Heart right ventricle (tissue), 16 donors: ENCODE measurements at regions not wholly inside any gene's neighbourhood (a gene's known extent, or its start where the extent isn't known, plus 50 kb on each side); places are given as distances from the start of the nearest gene placed in this dataset.
"Not testable (repeated sequence)": the region's sequence is repeated elsewhere in the genome, so short reads cannot be mapped to it uniquely, and the experiment has no call there.

Experiments used
- ATAC-seq, 8 donors: fragments of 200-7000 bp; cut with Tn5 transposase; one replicate each; pipeline ENCODE4 v1.9.1; 2020; ENCODE audit warnings: mild to moderate bottlenecking in 8 of 8, moderate library complexity in 8 of 8, moderate number of reproducible peaks in 1 of 8
- DNase-seq, 2 donors: peaks; one replicate each; pipeline ENCODE4 v3.0.0-alpha.2; 2020
- H3K27ac ChIP-seq, 10 donors: fragments of 200-600 bp; sonication (generic) in 2 of 10; one replicate each; pipeline versions ENCODE4 v1.5.0 to v1.8.0; 2020 to 2022; ENCODE audit warnings: mild to moderate bottlenecking in 3 of 10
- H3K27me3 ChIP-seq, 7 donors: fragments of 200-600 bp; one replicate each; pipeline ENCODE4 v1.8.0; 2021 to 2022; ENCODE audit warnings: mild to moderate bottlenecking in 2 of 7
- H3K36me3 ChIP-seq, 9 donors: fragments of 200-600 bp; sonication (generic) in 1 of 9; one replicate each; pipeline versions ENCODE4 v1.5.0 to v1.8.0; 2020 to 2022; ENCODE audit warnings: mild to moderate bottlenecking in 2 of 9
- H3K4me1 ChIP-seq, 9 donors: fragments of 200-600 bp; sonication (generic) in 1 of 9; one replicate each; pipeline versions ENCODE4 v1.5.0 to v1.8.0; 2020 to 2022; ENCODE audit warnings: mild to moderate bottlenecking in 4 of 9
- H3K4me3 ChIP-seq, 10 donors: fragments of 200-600 bp; sonication (generic) in 2 of 10; one replicate each; pipeline versions ENCODE4 v1.5.0 to v1.8.0; 2020 to 2022; ENCODE audit warnings: mild to moderate bottlenecking in 7 of 10, moderate library complexity in 2 of 10
- H3K9me3 ChIP-seq, 11 donors: fragments of 200-600 bp in 10 of 11; sonication (generic) in 2 of 11; one replicate each; pipeline versions ENCODE4 v1.5.0 to v1.8.0; 2013 to 2022; ENCODE audit warnings: mild to moderate bottlenecking in 2 of 11, control low read depth in 1 of 11, moderate library complexity in 1 of 11
- WGBS, 2 donors: extraction: QIAGEN DNeasy Blood & Tissue Kit; methylation state at CpG; one replicate each; pipeline ENCODE4 v1.1.7; 2013; ENCODE audit warnings: inconsistent platforms in 1 of 2; 5-methylcytosine and 5-hydroxymethylcytosine counted together
- intact Hi-C, 10 donors: fragments of 100-400 bp; cut with DNase I; formaldehyde crosslinking; loops; one replicate each; pipeline versions ENCODE4 v1.11.1 to v1.14.2; 2022
- donor health status: Arrhythmogenic right ventricular cardiomyopathy.
- donor health status: ischemic (EF 13 %, LVEDD 7.1; RV severe dilation, severe dysfunction).
- donor health status: healthy with polysubstance abuse.
- donor health status: DM: no; HTN: yes; CAD: no.
- donor health status: DM: no; HTN: no; CAD: no.
- donor health status: ischemic (EF 25% LVEDD 6.9; RV normal size, moderate dysfunction).
- donor health status: ischemic (EF 25% LVEDD 5.7; RV mildly dilated, moderate dysfunction).
- donor health status: healthy.
- donor health status: DM: yes; HTN: yes; CAD: no.
- donor health status: Ischemic cardiomyopathy.
- donor health status: ischemic (EF 35%, LVEDD 5.7; RV mildly dilated, moderate dysfunction).
- donor health status: nonischemic (EF 11% LVEDD 7.7; RV severe dilation, severe dysfunction).
- donor health status: DM: yes; HTN: yes; CAD: no.
- donor health status: PGD.
- donor health status: ischemic (EF 29% LVEDD 5.4; RV normal size, mild dysfunction).
- donor health status: nonischemic (EF 23%, LVEDD 6.1; RV moderate dilation, normal function).

GRCh38 chr2:87514034-87514433 lies 233.9 kb upstream of the PLGLB2 start:
- H3K9me3 ChIP-seq, H3K27ac ChIP-seq, H3K27me3 ChIP-seq, intact Hi-C loops, H3K36me3 ChIP-seq, H3K4me3 ChIP-seq, ATAC-seq, DNase-seq: not testable (repeated sequence)
- WGBS, 2 donors: 84 to 100% methylated on average over 1 to 2 of the region's 5 CpGs
- peaks cover 0 to 23% (median 0%) of the 10 kb centered on the region in 9 donors for H3K4me1 ChIP-seq

DNA sequence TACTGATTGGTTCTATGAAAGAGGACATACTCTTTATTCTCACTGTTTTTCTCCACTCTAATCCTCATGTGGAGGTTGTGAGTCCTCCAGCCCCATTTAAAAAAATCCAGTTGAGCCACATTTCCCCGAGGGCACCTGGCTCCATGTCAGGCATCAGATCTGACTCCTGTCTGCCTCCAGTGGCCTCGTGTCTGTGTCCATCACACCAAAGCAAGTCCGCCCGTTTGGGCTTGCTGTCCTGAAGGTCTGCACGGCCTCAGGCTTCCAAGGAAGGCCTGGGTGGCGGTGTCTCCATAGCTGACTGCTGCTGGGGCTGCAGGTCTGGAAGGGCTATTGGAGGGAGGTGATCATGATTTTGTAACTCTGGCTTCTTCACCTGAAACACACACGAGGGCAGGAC lies 233.4 kb upstream of the PLGLB2 start:
- H3K36me3 ChIP-seq: not testable (repeated sequence)
- H3K4me1 ChIP-seq: peaks cover 0 to 20% (median 0%) of the 10 kb centered on the region in 9 donors

GRCh38 chr2:87515226-87515625 lies 232.7 kb upstream of the PLGLB2 start:
- H3K9me3 ChIP-seq, H3K27me3 ChIP-seq, intact Hi-C loops, H3K4me3 ChIP-seq, H3K36me3 ChIP-seq, DNase-seq, ATAC-seq: not testable (repeated sequence)
- 84 to 91% methylated on average over 2 of the region's 2 CpGs for WGBS, 2 donors
- Histone ChIP-seq H3K4me1 (peaks cover 0 to 20% (median 0%) of the 10 kb centered on the region in 9 donors), H3K27ac (peak overlapping the region in 1 of 10 donors; percentile 60)

More for the DNA sequence above, 233.4 kb upstream of the PLGLB2 start:
- no CpG with 5 or more reads among the region's 7 CpGs for WGBS, 2 donors
- H3K4me3 ChIP-seq, ATAC-seq, intact Hi-C loops, DNase-seq, H3K27me3 ChIP-seq, H3K9me3 ChIP-seq: not testable (repeated sequence)
- peak overlapping the region in 1 of 10 donors; percentile 60 for H3K27ac ChIP-seq

DNA sequence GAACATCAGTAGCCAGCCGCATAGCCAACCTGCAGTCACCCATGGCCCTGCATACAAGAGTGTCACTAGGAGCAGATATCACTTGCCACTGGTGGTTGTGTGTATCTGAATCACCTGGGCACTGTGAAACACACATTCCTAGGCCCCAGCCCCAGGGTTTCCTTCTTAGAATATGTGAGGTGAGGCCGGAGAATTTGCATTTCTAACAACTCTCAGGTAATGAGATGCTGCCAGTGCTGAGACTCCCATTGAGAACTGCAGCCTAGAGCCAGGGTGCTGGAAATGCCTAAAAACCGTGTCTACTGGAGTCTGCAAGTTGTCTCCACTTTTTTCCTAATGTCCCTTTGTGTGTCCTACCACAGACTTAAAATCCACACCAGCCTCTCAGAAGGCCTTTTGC lies 232.0 kb upstream of the PLGLB2 start:
- H3K4me3 ChIP-seq, DNase-seq, H3K9me3 ChIP-seq, intact Hi-C loops, H3K27me3 ChIP-seq, H3K27ac ChIP-seq, H3K36me3 ChIP-seq, ATAC-seq: not testable (repeated sequence)
- whole genome bisulfite sequencing, 2 donors: 100% methylated on average over 2 of the region's 3 CpGs
- peaks cover 0 to 16% (median 0%) of the 10 kb centered on the region in 9 donors for H3K4me1 ChIP-seq

GRCh38 chr2:87516369-87516967 lies 231.4 kb upstream of the PLGLB2 start:
- DNase-seq, intact Hi-C loops, H3K27ac ChIP-seq, ATAC-seq, H3K9me3 ChIP-seq, H3K4me3 ChIP-seq, H3K27me3 ChIP-seq, H3K36me3 ChIP-seq: not testable (repeated sequence)
- H3K4me1 ChIP-seq: peaks cover 0 to 16% (median 0%) of the 10 kb centered on the region in 9 donors
- 79 to 80% methylated on average over 6 to 7 of the region's 7 CpGs for WGBS, 2 donors

GRCh38 chr2:87517438-87517837 lies 230.4 kb upstream of the PLGLB2 start:
- 85 to 92% methylated on average over 2 of the region's 7 CpGs for WGBS, 2 donors
- Histone ChIP-seq H3K27ac (peak overlapping the region in 1 of 10 donors; percentile 47), H3K4me1 (peaks cover 0 to 16% (median 0%) of the 10 kb centered on the region in 9 donors)
- H3K9me3 ChIP-seq, DNase-seq, ATAC-seq, H3K4me3 ChIP-seq, H3K27me3 ChIP-seq, intact Hi-C loops, H3K36me3 ChIP-seq: not testable (repeated sequence)

- ATAC-seq: peak in 2 of 8 donors; percentile 15 to 42
- H3K36me3 ChIP-seq, H3K4me3 ChIP-seq, DNase-seq, H3K27me3 ChIP-seq, H3K9me3 ChIP-seq, intact Hi-C loops: not testable (repeated sequence)
- WGBS, 2 donors: 82 to 84% methylated on average over 7 of the region's 7 CpGs
- peaks cover 0 to 16% (median 0%) of the 10 kb centered on the region in 9 donors for H3K4me1 ChIP-seq
- peak overlapping the region in 1 of 10 donors; percentile 59 for H3K27ac ChIP-seq
These were observed 229.8 kb upstream of the PLGLB2 start for GRCh38 chr2:87518066-87518465.

- H3K4me3 ChIP-seq, H3K27me3 ChIP-seq, intact Hi-C loops, H3K9me3 ChIP-seq, DNase-seq, ATAC-seq, H3K36me3 ChIP-seq: not testable (repeated sequence)
- peak overlapping the region in 1 of 10 donors; percentile 59 for H3K27ac ChIP-seq
- WGBS, 2 donors: 97 to 98% methylated on average over 8 of the region's 8 CpGs
- H3K4me1 ChIP-seq: peaks cover 0 to 16% (median 0%) of the 10 kb centered on the region in 9 donors
These were observed 229.3 kb upstream of the PLGLB2 start for GRCh38 chr2:87518547-87518946.

GRCh38 chr2:87519158-87520011 lies 228.5 kb upstream of the PLGLB2 start:
- H3K9me3 ChIP-seq, H3K36me3 ChIP-seq, intact Hi-C loops, H3K4me3 ChIP-seq, H3K27me3 ChIP-seq: not testable (repeated sequence)
- Histone ChIP-seq H3K4me1 (peaks cover 0 to 16% (median 0%) of the 10 kb centered on the region in 9 donors), H3K27ac (peak overlapping the region in 1 of 10 donors; percentile 58)
- ATAC-seq (peak; percentile 27 to 71 (median 44)), DNase-seq (peak in 1 of 2 donors; percentile 13)
- WGBS, 2 donors: 73 to 85% methylated on average over 5 of the region's 8 CpGs

- intact Hi-C loops, H3K4me3 ChIP-seq, H3K27me3 ChIP-seq, DNase-seq, H3K36me3 ChIP-seq, H3K9me3 ChIP-seq, ATAC-seq: not testable (repeated sequence)
- Histone ChIP-seq H3K27ac (peak overlapping the region in 1 of 10 donors; percentile 21), H3K4me1 (peaks cover 0 to 16% (median 0%) of the 10 kb centered on the region in 9 donors)
- 88 to 90% methylated on average over 9 of the region's 10 CpGs for WGBS, 2 donors
These were observed 226.8 kb upstream of the PLGLB2 start for GRCh38 chr2:87521057-87521456.

DNA sequence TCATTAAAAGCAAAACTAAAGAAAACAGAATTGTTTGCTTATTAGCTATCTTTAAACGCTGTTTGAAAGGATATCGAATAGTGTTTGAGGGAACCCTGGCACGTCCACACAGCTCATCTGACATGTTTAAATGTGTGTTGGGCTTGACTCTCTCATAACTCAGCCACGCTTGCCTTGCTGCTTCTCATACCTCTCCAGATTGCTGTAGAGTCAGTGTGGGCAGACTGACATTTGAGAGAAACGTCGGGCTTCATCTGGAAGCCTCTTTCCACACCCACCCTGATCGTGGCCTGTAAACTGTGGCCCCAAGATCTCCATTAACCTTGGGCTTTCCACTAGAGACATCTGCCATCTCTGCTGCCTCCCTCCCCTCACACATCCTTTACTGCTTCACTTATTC lies 226.4 kb upstream of the PLGLB2 start:
- 92 to 95% methylated on average over 6 to 7 of the region's 7 CpGs for WGBS, 2 donors
- Histone ChIP-seq H3K4me1 (peaks cover 0 to 16% (median 0%) of the 10 kb centered on the region in 9 donors), H3K27ac (peak overlapping the region in 1 of 10 donors; percentile 21)
- ATAC-seq, H3K9me3 ChIP-seq, H3K4me3 ChIP-seq, H3K36me3 ChIP-seq, DNase-seq, intact Hi-C loops, H3K27me3 ChIP-seq: not testable (repeated sequence)
